CD4-positive, alpha-beta T cell treated with Interleukin-15 for 4 hours (primary cell): ENCODE measurements at regions not wholly inside any gene's neighbourhood (a gene's known extent, or its start where the extent isn't known, plus 50 kb on each side); places are given as distances from the start of the nearest gene placed in this dataset.
"Not testable (repeated sequence)": the region's sequence is repeated elsewhere in the genome, so short reads cannot be mapped to it uniquely, and the experiment has no call there.

ENCODE experiments used
- DNase-seq: peaks from one replicate; pipeline ENCODE4 v3.0.0-alpha.2; 2020; ENCODE audit warnings: low spot score

DNA sequence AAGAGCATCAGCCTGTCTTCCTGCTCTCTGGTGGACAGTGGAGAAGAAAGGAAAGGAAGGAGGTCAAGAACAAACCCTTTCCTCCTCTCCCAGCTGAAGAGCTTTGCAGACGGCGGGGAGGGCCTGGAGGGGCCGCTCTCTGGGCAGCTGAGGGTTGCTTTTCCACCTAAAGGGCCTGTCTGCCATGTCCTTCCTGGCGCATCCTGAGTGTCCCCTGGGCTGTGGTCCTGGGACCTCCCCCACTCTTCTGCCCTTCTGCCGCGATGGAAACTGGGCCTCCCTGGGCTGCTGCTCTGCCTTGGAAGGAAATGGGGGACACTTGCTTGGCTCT is 107.0 kb downstream of the ETS2 start:
- DNase-seq: no peak

- DNase-seq: no peak
Observed at GRCh38 chr21:38912102-38912629, 106.4 kb downstream of the ETS2 start.

DNA sequence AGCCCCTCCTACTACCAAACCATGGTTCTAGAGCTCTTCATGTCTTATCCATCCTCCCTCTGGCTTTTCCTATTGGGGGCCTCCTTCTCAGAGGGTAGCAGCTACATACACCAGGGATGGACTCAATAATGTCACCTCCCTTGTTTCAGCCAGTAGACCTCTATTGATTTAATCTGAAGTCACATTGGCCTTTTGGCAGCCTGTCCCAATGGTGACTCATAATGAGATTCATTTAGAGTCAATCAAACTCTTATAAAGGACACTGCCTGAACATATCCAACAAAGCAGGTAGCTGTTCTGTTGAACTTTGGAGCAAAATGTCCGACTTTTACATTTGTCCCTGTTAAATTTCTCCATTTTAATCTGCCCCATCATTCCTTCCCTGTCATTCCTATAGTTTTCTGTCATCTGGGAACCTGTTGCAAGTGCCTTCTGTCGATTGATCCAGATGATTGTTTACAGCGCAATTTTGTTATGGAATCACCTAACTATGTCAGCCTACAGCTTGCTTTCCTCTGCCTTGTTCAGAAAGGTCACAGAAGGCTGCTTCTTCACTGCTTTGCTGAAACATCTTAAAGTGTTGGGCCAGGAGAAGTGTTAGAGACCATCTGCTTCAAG is 105.9 kb downstream of the ETS2 start:
- DNase-seq: no peak

GRCh38 chr21:38910390-38911067 is 104.8 kb downstream of the ETS2 start:
- no peak for DNase-seq

GRCh38 chr21:38909929-38910328 is 104.2 kb downstream of the ETS2 start:
- DNase-seq: no peak

DNA sequence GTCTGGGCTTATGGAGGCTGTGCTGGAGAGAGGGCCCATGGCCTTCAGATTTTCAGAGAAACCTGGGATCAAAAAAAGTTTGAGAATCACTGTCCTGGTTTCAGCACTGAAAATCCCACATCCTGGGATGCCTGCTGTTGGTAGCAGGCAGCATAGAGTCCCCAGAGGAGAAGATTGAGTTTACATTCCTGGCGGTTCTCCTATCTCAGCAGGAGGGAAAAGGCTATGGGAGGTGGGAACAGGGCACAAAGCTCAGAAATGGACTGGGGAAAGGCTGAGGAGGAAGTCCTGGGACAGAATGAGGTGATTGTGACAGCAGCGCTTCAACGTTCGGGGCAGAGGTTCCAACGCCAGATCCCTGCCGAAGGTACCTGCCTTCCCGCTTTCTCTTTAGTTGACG is 103.4 kb downstream of the ETS2 start:
- DNase-seq: no peak

DNA sequence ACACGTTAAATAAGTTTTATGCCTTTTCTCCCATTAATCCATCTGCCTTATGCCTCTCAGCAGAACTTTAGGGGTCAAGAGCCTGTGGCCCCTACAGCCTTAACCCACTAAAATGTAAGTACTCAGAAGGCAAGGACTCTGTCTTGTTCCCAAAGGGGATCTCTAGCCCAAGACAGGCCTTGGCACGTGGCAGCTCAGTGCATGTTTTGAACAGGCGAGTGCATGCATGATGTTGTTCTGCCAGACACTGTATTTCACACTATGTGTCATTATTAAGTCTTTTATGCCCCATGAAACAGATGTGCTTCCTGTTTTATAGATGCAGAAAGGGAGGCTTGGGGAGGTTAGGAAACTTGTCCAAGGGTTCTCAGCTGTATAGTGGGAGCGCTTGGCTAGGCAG is 102.8 kb downstream of the ETS2 start:
- DNase-seq: no peak

- no peak for DNase-seq
Observed at GRCh38 chr21:38905752-38906151, 100.0 kb downstream of the ETS2 start.

DNA sequence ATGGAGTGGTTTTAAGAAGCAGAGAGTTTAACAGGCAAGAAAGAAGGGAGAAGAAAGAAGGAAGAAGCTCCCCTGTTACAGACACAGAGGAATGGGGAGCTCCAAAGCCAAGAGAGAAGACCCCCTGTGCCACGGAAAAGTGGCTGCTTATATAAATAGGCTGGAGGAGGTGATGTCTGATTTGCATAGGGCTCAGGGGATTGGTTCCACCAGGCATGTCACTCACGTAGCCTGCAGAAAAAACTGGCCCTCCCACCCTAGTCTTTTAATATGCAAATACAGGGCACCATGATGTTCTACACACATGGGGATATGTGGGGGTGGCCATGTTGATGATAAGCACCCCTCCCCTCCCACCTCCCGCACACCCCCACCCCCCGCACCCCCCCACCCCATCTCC is 99.6 kb downstream of the ETS2 start:
- DNase-seq: no peak

DNA sequence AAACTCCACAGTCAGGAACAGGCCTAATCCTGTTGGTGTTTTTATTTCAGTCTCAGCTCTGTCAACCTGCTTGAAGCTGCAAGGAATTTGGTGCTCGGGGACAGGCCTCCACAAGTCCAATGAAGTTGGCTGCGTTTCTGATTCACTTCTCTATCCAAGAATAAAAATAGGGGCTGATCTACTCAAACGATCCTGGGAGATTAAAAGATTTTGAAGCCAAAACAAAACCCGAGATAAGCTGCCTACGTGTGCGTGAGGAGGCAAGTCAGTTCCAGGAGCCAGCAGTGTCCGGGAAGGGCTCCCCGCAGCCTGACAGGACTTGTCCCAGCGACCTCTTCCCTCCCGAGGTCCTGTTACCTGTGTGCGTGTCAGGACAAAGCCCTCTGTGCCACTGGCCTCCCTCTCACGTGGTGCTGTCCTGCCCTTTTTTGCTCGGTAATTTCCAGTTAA is 98.0 kb downstream of the ETS2 start:
- no peak for DNase-seq

DNA sequence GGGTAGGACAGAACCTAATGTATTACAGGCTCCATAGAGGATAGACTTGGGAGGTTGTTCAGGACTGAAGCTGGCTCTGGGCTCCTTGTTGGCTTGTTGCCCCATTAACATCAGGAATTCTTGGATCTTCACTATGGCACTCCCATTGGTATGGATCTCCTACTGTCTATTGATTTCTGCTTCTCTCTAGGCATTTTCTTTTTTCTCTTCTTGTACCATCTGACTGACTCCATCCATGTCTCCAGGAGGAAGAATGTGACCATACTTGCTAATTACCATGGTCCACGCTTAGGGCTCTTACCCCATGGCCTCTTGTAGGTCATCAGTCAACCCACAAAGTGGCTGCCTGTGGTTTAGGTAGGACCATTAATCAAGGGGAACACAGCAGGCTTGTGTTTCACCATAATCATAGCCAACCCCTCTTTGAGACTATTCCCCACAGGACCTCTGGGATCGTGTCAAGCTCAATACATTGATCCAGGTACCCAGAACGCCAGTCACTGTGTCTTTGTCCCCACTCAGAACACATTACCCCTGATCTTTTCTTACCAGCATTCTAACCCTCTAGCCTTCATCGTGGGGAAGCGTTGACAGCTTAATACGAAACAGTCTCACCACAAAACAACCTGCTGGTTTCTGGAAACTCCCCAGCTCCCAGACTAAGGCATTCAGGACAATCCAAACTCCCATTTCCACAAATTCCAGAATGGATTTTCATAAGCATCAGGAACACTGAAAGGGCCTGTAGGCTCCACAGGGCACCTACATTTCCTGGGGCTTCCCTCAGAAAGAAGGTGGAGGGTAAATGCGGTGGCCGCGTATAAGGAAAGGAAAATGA is 97.1 kb downstream of the ETS2 start:
- DNase-seq: no peak

DNA sequence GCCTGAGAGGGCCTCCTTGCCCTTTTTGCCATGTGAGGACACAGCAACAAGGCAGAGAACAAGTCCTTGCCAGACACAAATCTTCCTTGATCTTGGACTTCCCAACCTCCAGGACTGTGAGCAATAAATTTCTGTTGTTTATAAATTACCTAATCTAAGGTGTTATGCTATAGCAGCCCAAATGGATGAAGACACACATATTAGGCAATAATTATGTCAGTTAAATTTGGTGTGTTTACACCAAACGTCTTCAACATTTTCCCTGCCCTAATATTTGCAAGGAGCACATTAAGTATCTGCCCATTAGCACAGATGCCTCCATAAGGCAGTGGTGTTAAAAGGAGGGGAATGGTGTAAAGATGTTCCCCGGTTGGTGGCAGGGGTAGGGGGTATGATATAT is 94.8 kb downstream of the ETS2 start:
- no peak for DNase-seq

- not testable (repeated sequence) for DNase-seq
Observed at GRCh38 chr21:38899985-38900384, 94.3 kb downstream of the ETS2 start.

DNA sequence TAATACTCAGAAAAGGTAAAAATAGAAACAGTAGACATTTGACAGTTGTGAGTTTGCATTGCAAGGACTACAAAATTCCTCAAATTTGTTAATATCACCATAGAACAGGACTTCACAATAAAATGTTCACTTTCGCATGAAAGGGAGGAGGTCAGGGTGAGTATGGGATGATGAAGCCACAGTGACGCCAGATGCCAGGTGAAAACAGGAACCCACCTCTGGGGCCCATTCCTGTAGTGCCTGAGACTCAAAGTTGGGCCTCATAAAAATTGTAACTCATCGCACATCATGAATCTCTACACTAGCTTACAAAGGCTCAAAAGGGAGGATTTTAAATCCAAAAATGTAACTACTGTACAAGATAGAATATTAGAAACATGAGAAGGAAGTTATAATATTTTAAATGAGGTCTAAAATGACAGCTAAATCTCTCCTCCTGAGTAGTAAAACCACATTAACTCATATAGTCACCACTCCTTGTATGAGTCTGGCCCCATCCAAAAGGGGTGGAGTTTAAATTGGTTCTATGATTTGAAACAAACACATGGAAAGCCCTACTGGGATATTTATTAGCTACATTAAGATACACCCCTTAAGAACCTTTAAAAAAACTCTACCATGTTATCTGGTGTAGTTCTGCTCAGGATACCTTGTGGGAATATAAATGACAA is 93.7 kb downstream of the ETS2 start:
- DNase-seq: no peak

- no peak for DNase-seq
Observed at GRCh38 chr21:38898422-38899096, 92.8 kb downstream of the ETS2 start.

DNA sequence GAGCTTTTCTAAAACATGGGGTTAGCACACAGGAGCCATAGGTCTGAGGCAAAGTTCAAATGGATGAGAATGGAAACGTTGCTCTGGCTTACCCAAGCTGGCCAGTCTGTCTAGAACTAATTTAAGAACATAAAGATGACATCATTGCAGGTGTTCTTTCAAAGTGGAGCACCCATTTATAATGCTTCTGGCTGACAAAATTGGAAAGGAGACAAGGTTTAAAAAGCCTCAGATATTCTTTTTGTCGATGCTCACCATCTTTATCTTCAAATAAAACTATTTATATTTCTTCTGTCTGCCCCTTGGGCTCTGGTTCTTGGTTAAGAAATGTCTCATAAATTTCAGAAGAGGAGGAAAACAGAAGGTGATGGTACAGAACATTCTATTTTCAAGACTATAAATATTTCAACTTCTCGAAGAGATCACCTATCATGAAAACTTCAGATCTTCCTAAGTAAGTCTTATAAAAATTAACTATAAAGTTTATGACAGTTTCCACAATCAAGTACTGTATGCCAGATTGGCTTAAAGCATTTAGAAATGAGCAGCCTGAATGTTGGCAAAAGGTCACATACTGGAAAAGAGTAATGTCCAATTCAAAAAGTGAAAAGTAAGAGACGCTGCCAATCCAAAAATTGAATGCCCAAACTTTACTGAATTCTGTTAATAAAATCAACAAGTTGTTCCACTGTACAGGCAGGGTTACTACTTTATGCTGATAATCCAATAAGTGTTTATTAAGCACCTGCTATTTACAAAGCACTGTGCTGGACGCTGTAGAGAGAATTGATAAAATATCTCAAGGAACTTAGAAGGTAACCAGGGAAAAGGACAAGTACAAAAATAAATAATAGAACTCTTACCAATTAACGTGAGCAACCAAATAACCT is 92.0 kb downstream of the ETS2 start:
- no peak for DNase-seq

GRCh38 chr21:38894899-38895298 is 89.2 kb downstream of the ETS2 start:
- no peak for DNase-seq

DNA sequence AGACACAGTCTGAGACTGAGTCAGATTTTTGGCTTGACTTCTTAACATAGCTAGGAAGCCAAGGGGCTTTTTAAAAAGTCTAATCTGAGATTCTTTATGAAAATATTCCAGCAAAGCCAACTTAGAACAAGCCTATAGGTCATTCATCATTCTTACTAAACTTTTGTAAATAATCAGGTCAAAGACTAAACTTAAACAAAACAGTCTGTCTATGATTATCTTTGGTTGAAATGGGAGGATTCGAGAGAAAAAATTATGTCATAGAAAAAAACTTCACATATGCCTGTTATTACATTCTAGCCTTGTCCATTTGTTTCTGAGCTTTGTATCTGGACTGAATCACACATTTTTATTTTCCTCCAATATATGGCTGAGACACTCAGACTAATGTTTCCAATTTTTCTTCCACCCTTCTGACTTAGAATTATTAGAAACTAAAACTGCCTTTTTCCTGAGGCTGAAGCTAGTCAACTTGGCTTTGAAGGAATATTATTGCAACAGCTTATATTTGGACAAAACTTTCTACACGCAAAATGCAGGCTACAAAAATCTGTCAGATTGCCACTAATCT is 83.3 kb downstream of the ETS2 start:
- DNase-seq: no peak

- DNase-seq: no peak
Observed at GRCh38 chr21:38887749-38888148, 82.0 kb downstream of the ETS2 start.

DNA sequence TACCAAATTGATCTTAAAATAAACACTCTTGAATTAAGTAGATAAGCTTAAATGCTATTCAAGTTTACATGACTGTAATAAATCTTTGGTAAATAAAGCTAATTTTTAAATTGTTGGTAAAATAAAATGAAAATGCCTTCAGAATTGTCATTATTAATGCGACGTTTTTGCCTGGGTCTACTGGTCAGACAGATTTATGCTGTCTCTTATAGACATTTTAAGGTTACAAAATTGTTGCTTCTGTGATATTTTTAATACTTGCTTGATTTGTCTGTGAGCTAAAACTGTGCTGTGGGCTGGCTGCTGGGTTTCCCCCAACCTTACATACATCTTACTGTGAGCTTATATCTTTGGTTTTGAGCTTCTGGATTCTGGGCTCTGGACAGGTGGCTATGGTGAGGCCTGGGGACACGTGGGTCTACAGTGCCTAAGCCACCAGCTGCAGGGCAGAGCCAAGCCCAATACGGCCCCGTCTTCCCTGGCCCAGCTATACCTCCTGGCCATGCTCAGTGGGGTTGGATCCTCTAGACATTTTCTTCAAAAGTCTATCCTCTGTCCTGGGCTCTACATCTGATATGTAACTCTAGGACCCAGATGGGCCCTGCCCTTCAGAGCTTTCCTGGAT is 81.4 kb downstream of the ETS2 start:
- DNase-seq: no peak
